ENCODE measurements at regions not wholly inside any gene's neighbourhood (a gene's known extent, or its start where the extent isn't known, plus 50 kb on each side); places are given as distances from the start of the nearest gene placed in this dataset.

DNA sequence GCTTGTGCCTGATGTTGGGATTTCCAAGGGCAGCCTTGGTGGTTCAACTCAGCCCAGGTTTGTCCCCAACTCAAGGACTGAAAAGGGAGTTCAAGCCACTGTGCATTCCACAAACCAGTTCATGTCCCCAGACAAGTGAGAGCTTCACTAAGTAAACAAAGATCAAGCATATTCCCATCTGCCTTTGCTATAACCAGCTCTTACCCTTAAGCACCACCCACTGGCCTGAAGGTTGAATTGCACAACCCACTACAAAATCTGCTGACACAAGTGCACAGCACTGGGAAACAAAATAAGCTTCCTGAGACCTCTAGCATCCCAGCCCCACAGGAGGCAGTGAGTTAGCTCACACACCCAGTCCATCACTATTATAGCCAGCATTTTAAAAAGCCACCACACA is 516.7 kb downstream of the NR4A2 start:
- TF ChIP-seq, protein P1, sequence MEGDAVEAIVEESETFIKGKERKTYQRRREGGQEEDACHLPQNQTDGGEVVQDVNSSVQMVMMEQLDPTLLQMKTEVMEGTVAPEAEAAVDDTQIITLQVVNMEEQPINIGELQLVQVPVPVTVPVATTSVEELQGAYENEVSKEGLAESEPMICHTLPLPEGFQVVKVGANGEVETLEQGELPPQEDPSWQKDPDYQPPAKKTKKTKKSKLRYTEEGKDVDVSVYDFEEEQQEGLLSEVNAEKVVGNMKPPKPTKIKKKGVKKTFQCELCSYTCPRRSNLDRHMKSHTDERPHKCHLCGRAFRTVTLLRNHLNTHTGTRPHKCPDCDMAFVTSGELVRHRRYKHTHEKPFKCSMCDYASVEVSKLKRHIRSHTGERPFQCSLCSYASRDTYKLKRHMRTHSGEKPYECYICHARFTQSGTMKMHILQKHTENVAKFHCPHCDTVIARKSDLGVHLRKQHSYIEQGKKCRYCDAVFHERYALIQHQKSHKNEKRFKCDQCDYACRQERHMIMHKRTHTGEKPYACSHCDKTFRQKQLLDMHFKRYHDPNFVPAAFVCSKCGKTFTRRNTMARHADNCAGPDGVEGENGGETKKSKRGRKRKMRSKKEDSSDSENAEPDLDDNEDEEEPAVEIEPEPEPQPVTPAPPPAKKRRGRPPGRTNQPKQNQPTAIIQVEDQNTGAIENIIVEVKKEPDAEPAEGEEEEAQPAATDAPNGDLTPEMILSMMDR (IDR thresholded peaks at IDR 0.05; ENCODE audit: low read depth, low read length), result peak; percentile 69
- TF ChIP-seq EZH2phosphoT487 (IDR thresholded peaks at IDR 0.05; ENCODE audit: low read depth), result no peak
